ENCODE measurements at regions not wholly inside any gene's neighbourhood (a gene's known extent, or its start where the extent isn't known, plus 50 kb on each side); places are given as distances from the start of the nearest gene placed in this dataset.

- Mint-ChIP-seq H3K4me1 (no peaks in the 10 kb centered on the region), H3K27me3 (peaks cover 19% of the 10 kb centered on the region), H3K36me3 (ENCODE audit: insufficient read depth) (no peaks in the 10 kb centered on the region), H3K9me3 (no peaks in the 10 kb centered on the region), H3K4me3 (no peak overlapping the region), H3K27ac (ENCODE audit: low read depth) (no peak overlapping the region)
- no peak for DNase-seq (ENCODE audit: low spot score in 2 of 2)
- no peak for ATAC-seq (replicated peaks; ENCODE audit: extremely low read depth, poor library complexity, severe bottlenecking)
These were observed 204.2 kb upstream of the SESN3 start for GRCh38 chr11:95435192-95435591.

- no peak overlapping the region for H3K27ac Mint-ChIP-seq (ENCODE audit: low read depth)
- DNase-seq (ENCODE audit: low spot score in 2 of 2) (no peak), ATAC-seq (replicated peaks; ENCODE audit: extremely low read depth, poor library complexity, severe bottlenecking) (no peak)
- H3K9me3 Mint-ChIP-seq, result no peaks in the 10 kb centered on the region
- no peaks in the 10 kb centered on the region for H3K36me3 Mint-ChIP-seq (ENCODE audit: insufficient read depth)
- no peaks in the 10 kb centered on the region for H3K4me1 Mint-ChIP-seq
- no peak overlapping the region for H3K4me3 Mint-ChIP-seq
- H3K27me3 Mint-ChIP-seq, result peaks cover 19% of the 10 kb centered on the region
These were observed 203.6 kb upstream of the SESN3 start for GRCh38 chr11:95434489-95435057.

GRCh38 chr11:95434009-95434408 lies 203.0 kb upstream of the SESN3 start:
- ATAC-seq (replicated peaks; ENCODE audit: extremely low read depth, poor library complexity, severe bottlenecking) (no peak), DNase-seq (ENCODE audit: low spot score in 2 of 2) (no peak)
- Mint-ChIP-seq H3K4me1 (no peaks in the 10 kb centered on the region), H3K36me3 (ENCODE audit: insufficient read depth) (no peaks in the 10 kb centered on the region), H3K4me3 (no peak overlapping the region), H3K27me3 (peaks cover 19% of the 10 kb centered on the region), H3K9me3 (no peaks in the 10 kb centered on the region), H3K27ac (ENCODE audit: low read depth) (no peak overlapping the region)

- ATAC-seq (replicated peaks; ENCODE audit: extremely low read depth, poor library complexity, severe bottlenecking) (no peak), DNase-seq (ENCODE audit: low spot score in 2 of 2) (no peak)
- H3K36me3 Mint-ChIP-seq (ENCODE audit: insufficient read depth), result no peaks in the 10 kb centered on the region
- H3K9me3 Mint-ChIP-seq, result no peaks in the 10 kb centered on the region
- no peak overlapping the region for H3K4me3 Mint-ChIP-seq
- peaks cover 19% of the 10 kb centered on the region for H3K27me3 Mint-ChIP-seq
- no peaks in the 10 kb centered on the region for H3K4me1 Mint-ChIP-seq
- H3K27ac Mint-ChIP-seq (ENCODE audit: low read depth), result no peak overlapping the region
These were observed 201.9 kb upstream of the SESN3 start for GRCh38 chr11:95432714-95433503.

- ATAC-seq (replicated peaks; ENCODE audit: extremely low read depth, poor library complexity, severe bottlenecking) (no peak), DNase-seq (ENCODE audit: low spot score in 2 of 2) (no peak)
- no peak overlapping the region for H3K4me3 Mint-ChIP-seq
- H3K36me3 Mint-ChIP-seq (ENCODE audit: insufficient read depth), result no peaks in the 10 kb centered on the region
- no peaks in the 10 kb centered on the region for H3K4me1 Mint-ChIP-seq
- no peak overlapping the region for H3K27ac Mint-ChIP-seq (ENCODE audit: low read depth)
- no peaks in the 10 kb centered on the region for H3K9me3 Mint-ChIP-seq
- peaks cover 35% of the 10 kb centered on the region for H3K27me3 Mint-ChIP-seq
These were observed 198.4 kb upstream of the SESN3 start for GRCh38 chr11:95429376-95429907.

GRCh38 chr11:95426823-95427462 lies 195.9 kb upstream of the SESN3 start:
- ATAC-seq (replicated peaks; ENCODE audit: extremely low read depth, poor library complexity, severe bottlenecking) (no peak), DNase-seq (ENCODE audit: low spot score in 2 of 2) (no peak)
- H3K4me1 Mint-ChIP-seq, result no peaks in the 10 kb centered on the region
- peaks cover 25% of the 10 kb centered on the region for H3K27me3 Mint-ChIP-seq
- H3K4me3 Mint-ChIP-seq, result no peak overlapping the region
- no peak overlapping the region for H3K27ac Mint-ChIP-seq (ENCODE audit: low read depth)
- H3K9me3 Mint-ChIP-seq, result no peaks in the 10 kb centered on the region
- no peaks in the 10 kb centered on the region for H3K36me3 Mint-ChIP-seq (ENCODE audit: insufficient read depth)

- Mint-ChIP-seq H3K36me3 (ENCODE audit: insufficient read depth) (peaks cover 1% of the 10 kb centered on the region), H3K9me3 (no peaks in the 10 kb centered on the region), H3K27ac (ENCODE audit: low read depth) (no peak overlapping the region), H3K4me1 (no peaks in the 10 kb centered on the region), H3K27me3 (peaks cover under 1% of the 10 kb centered on the region), H3K4me3 (no peak overlapping the region)
- DNase-seq (ENCODE audit: low spot score in 2 of 2) (no peak), ATAC-seq (replicated peaks; ENCODE audit: extremely low read depth, poor library complexity, severe bottlenecking) (no peak)
These were observed 188.9 kb upstream of the SESN3 start for GRCh38 chr11:95419915-95420314.

GRCh38 chr11:95418916-95419315 lies 187.9 kb upstream of the SESN3 start:
- H3K9me3 Mint-ChIP-seq, result no peaks in the 10 kb centered on the region
- H3K27me3 Mint-ChIP-seq, result no peaks in the 10 kb centered on the region
- H3K4me3 Mint-ChIP-seq, result no peak overlapping the region
- DNase-seq (ENCODE audit: low spot score in 2 of 2) (no peak), ATAC-seq (replicated peaks; ENCODE audit: extremely low read depth, poor library complexity, severe bottlenecking) (no peak)
- H3K4me1 Mint-ChIP-seq, result no peaks in the 10 kb centered on the region
- H3K27ac Mint-ChIP-seq (ENCODE audit: low read depth), result no peak overlapping the region
- peaks cover 2% of the 10 kb centered on the region for H3K36me3 Mint-ChIP-seq (ENCODE audit: insufficient read depth)

GRCh38 chr11:95417832-95418231 lies 186.8 kb upstream of the SESN3 start:
- Mint-ChIP-seq H3K4me3 (no peak overlapping the region), H3K9me3 (no peaks in the 10 kb centered on the region), H3K36me3 (ENCODE audit: insufficient read depth) (peaks cover 2% of the 10 kb centered on the region), H3K27ac (ENCODE audit: low read depth) (no peak overlapping the region), H3K4me1 (no peaks in the 10 kb centered on the region), H3K27me3 (no peaks in the 10 kb centered on the region)
- DNase-seq (ENCODE audit: low spot score in 2 of 2) (no peak), ATAC-seq (replicated peaks; ENCODE audit: extremely low read depth, poor library complexity, severe bottlenecking) (no peak)

GRCh38 chr11:95415837-95416304 lies 184.9 kb upstream of the SESN3 start:
- Mint-ChIP-seq H3K27me3 (peaks cover 3% of the 10 kb centered on the region), H3K36me3 (ENCODE audit: insufficient read depth) (peaks cover 2% of the 10 kb centered on the region), H3K9me3 (no peaks in the 10 kb centered on the region), H3K27ac (ENCODE audit: low read depth) (no peak overlapping the region), H3K4me1 (no peaks in the 10 kb centered on the region), H3K4me3 (no peak overlapping the region)
- no peak for ATAC-seq (replicated peaks; ENCODE audit: extremely low read depth, poor library complexity, severe bottlenecking)
- no peak for DNase-seq (ENCODE audit: low spot score in 2 of 2)

- no peak overlapping the region for H3K27ac Mint-ChIP-seq (ENCODE audit: low read depth)
- DNase-seq (ENCODE audit: low spot score in 2 of 2), result no peak
- H3K4me1 Mint-ChIP-seq, result no peaks in the 10 kb centered on the region
- no peak for ATAC-seq (replicated peaks; ENCODE audit: extremely low read depth, poor library complexity, severe bottlenecking)
- H3K4me3 Mint-ChIP-seq, result no peak overlapping the region
- H3K36me3 Mint-ChIP-seq (ENCODE audit: insufficient read depth), result peaks cover 2% of the 10 kb centered on the region
- no peaks in the 10 kb centered on the region for H3K9me3 Mint-ChIP-seq
- peaks cover 20% of the 10 kb centered on the region for H3K27me3 Mint-ChIP-seq
These were observed 183.2 kb upstream of the SESN3 start for GRCh38 chr11:95414217-95414616.

- Mint-ChIP-seq H3K4me1 (no peaks in the 10 kb centered on the region), H3K27ac (ENCODE audit: low read depth) (no peak overlapping the region), H3K27me3 (peaks cover 24% of the 10 kb centered on the region), H3K36me3 (ENCODE audit: insufficient read depth) (peaks cover 2% of the 10 kb centered on the region), H3K9me3 (no peaks in the 10 kb centered on the region), H3K4me3 (no peak overlapping the region)
- DNase-seq (ENCODE audit: low spot score in 2 of 2) (no peak), ATAC-seq (replicated peaks; ENCODE audit: extremely low read depth, poor library complexity, severe bottlenecking) (no peak)
These were observed 182.8 kb upstream of the SESN3 start for GRCh38 chr11:95413761-95414160.

- Mint-ChIP-seq H3K27me3 (peaks cover 31% of the 10 kb centered on the region), H3K27ac (ENCODE audit: low read depth) (no peak overlapping the region), H3K36me3 (ENCODE audit: insufficient read depth) (peaks cover 2% of the 10 kb centered on the region), H3K9me3 (no peaks in the 10 kb centered on the region), H3K4me1 (no peaks in the 10 kb centered on the region), H3K4me3 (no peak overlapping the region)
- ATAC-seq (replicated peaks; ENCODE audit: extremely low read depth, poor library complexity, severe bottlenecking), result no peak
- DNase-seq (ENCODE audit: low spot score in 2 of 2), result no peak
These were observed 182.0 kb upstream of the SESN3 start for GRCh38 chr11:95413021-95413420.

Data from central memory CD8-positive, alpha-beta T cell (primary cell).